AG09309 (cell line): ENCODE measurements at regions not wholly inside any gene's neighbourhood (a gene's known extent, or its start where the extent isn't known, plus 50 kb on each side); places are given as distances from the start of the nearest gene placed in this dataset.
A peak's percentile ranks its signal among the peaks of the same experiment; 100 is the strongest.

Experiments used
- DNase-seq: peaks from one replicate; pipeline ENCODE4 v3.0.0-alpha.2; 2010; ENCODE audit warnings: low read depth
- H3K4me3 ChIP-seq: 2 replicates; pipeline ENCODE4 v1.5.1; 2011; ENCODE audit warnings: mild to moderate bottlenecking, low read depth, low read length, moderate library complexity; ENCODE audit not compliant: control insufficient read depth
- TF ChIP-seq, protein P1 (sequence below): IDR thresholded peaks from 2 replicates; pipeline ENCODE4 v1.5.1; 2011; ENCODE audit warnings: mild to moderate bottlenecking, low read depth, low read length, inconsistent platforms; ENCODE audit not compliant: insufficient read depth, control insufficient read depth; ENCODE audit errors: missing control alignments

GRCh38 chr21:27366646-27367235 is 399.9 kb upstream of the ADAMTS5 start:
- no peak overlapping the region for H3K4me3 ChIP-seq
- DNase-seq = no peak
- TF ChIP-seq, protein P1, sequence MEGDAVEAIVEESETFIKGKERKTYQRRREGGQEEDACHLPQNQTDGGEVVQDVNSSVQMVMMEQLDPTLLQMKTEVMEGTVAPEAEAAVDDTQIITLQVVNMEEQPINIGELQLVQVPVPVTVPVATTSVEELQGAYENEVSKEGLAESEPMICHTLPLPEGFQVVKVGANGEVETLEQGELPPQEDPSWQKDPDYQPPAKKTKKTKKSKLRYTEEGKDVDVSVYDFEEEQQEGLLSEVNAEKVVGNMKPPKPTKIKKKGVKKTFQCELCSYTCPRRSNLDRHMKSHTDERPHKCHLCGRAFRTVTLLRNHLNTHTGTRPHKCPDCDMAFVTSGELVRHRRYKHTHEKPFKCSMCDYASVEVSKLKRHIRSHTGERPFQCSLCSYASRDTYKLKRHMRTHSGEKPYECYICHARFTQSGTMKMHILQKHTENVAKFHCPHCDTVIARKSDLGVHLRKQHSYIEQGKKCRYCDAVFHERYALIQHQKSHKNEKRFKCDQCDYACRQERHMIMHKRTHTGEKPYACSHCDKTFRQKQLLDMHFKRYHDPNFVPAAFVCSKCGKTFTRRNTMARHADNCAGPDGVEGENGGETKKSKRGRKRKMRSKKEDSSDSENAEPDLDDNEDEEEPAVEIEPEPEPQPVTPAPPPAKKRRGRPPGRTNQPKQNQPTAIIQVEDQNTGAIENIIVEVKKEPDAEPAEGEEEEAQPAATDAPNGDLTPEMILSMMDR = no peak

- TF ChIP-seq, protein P1 = no peak
Measured at GRCh38 chr21:27366036-27366435, 399.1 kb upstream of the ADAMTS5 start.

GRCh38 chr21:27365394-27365793 is 398.5 kb upstream of the ADAMTS5 start:
- TF ChIP-seq, protein P1 = no peak
- DNase-seq = no peak
- no peak overlapping the region for H3K4me3 ChIP-seq

More at GRCh38 chr21:27366036-27366435, 399.1 kb upstream of the ADAMTS5 start:
- no peak for DNase-seq
- H3K4me3 ChIP-seq = no peak overlapping the region

- no peak overlapping the region for H3K4me3 ChIP-seq
- no peak for DNase-seq
- TF ChIP-seq, protein P1 = no peak
Measured at GRCh38 chr21:27363719-27364477, 397.0 kb upstream of the ADAMTS5 start.

- TF ChIP-seq, protein P1 = peak; percentile 22
- H3K4me3 ChIP-seq = no peak overlapping the region
- no peak for DNase-seq
Measured at GRCh38 chr21:27362249-27362648, 395.4 kb upstream of the ADAMTS5 start.

- no peak overlapping the region for H3K4me3 ChIP-seq
- TF ChIP-seq, protein P1 = no peak
Measured at GRCh38 chr21:27359141-27359540, 392.3 kb upstream of the ADAMTS5 start.

GRCh38 chr21:27352885-27353284 is 386.0 kb upstream of the ADAMTS5 start:
- DNase-seq = no peak
- no peak overlapping the region for H3K4me3 ChIP-seq
- TF ChIP-seq, protein P1 = no peak

More at GRCh38 chr21:27359141-27359540, 392.3 kb upstream of the ADAMTS5 start:
- DNase-seq = peak; percentile 57
